ENCODE measurements at regions not wholly inside any gene's neighbourhood (a gene's known extent, or its start where the extent isn't known, plus 50 kb on each side); places are given as distances from the start of the nearest gene placed in this dataset.

DNA sequence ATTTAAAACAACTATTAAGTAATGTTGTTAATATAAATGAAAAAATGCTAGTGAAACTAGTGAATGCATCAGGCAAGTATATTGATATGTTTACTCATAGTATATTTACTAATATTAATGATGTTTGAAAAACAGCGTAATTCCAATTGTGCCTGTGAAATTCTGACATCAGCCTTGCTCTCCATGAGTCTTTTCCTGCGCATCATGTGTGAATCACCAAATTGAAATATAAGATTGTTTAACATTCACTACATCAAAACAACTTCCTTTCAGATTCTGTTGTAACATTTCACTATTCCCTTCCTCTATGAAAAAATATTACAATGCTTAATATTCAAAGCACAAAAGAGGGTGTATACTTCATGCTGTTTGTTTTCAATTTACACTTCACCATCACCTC, 1995.9 kb upstream of the SEL1L start:
- no peak for TF ChIP-seq TAF1 (IDR thresholded peaks at IDR 0.05; ENCODE audit: borderline replicate concordance, low read depth, low read length)
- no peak for TF ChIP-seq POLR2AphosphoS5 (IDR thresholded peaks at IDR 0.05; ENCODE audit: low read depth, low read length)
